ENCODE measurements at regions not wholly inside any gene's neighbourhood (a gene's known extent, or its start where the extent isn't known, plus 50 kb on each side); places are given as distances from the start of the nearest gene placed in this dataset.

- Histone ChIP-seq H3K9ac (ENCODE audit: low read length) (no peak overlapping the region), H3K36me3 (ENCODE audit: control insufficient read depth, insufficient read depth, low read length) (no peaks in the 10 kb centered on the region), H3K27me3 (ENCODE audit: control insufficient read depth, insufficient read depth, low read length) (no peaks in the 10 kb centered on the region), H3K4me3 (ENCODE audit: low read length) (no peak overlapping the region), H3K27ac (ENCODE audit: low read depth, low read length) (no peak overlapping the region), H3K4me1 (ENCODE audit: control insufficient read depth, insufficient read depth, low read length) (no peaks in the 10 kb centered on the region)
These were observed 498.6 kb upstream of the ZNF385D start for GRCh38 chr3:22249658-22250057.

GRCh38 chr3:22257252-22257651 is 506.2 kb upstream of the ZNF385D start:
- H3K4me3 ChIP-seq (ENCODE audit: low read length): no peak overlapping the region
- H3K4me1 ChIP-seq (ENCODE audit: control insufficient read depth, insufficient read depth, low read length): no peaks in the 10 kb centered on the region
- H3K36me3 ChIP-seq (ENCODE audit: control insufficient read depth, insufficient read depth, low read length): no peaks in the 10 kb centered on the region
- no peak overlapping the region for H3K9ac ChIP-seq (ENCODE audit: low read length)
- no peak overlapping the region for H3K27ac ChIP-seq (ENCODE audit: low read depth, low read length)
- no peaks in the 10 kb centered on the region for H3K27me3 ChIP-seq (ENCODE audit: control insufficient read depth, insufficient read depth, low read length)

- Histone ChIP-seq H3K4me3 (ENCODE audit: low read length) (no peak overlapping the region), H3K9ac (ENCODE audit: low read length) (no peak overlapping the region), H3K4me1 (ENCODE audit: control insufficient read depth, insufficient read depth, low read length) (no peaks in the 10 kb centered on the region), H3K27ac (ENCODE audit: low read depth, low read length) (no peak overlapping the region), H3K36me3 (ENCODE audit: control insufficient read depth, insufficient read depth, low read length) (no peaks in the 10 kb centered on the region), H3K27me3 (ENCODE audit: control insufficient read depth, insufficient read depth, low read length) (no peaks in the 10 kb centered on the region)
These were observed 511.4 kb upstream of the ZNF385D start for GRCh38 chr3:22262386-22262785.

GRCh38 chr3:22263042-22263441 is 512.0 kb upstream of the ZNF385D start:
- no peaks in the 10 kb centered on the region for H3K27me3 ChIP-seq (ENCODE audit: control insufficient read depth, insufficient read depth, low read length)
- H3K4me1 ChIP-seq (ENCODE audit: control insufficient read depth, insufficient read depth, low read length): no peaks in the 10 kb centered on the region
- no peak overlapping the region for H3K4me3 ChIP-seq (ENCODE audit: low read length)
- no peaks in the 10 kb centered on the region for H3K36me3 ChIP-seq (ENCODE audit: control insufficient read depth, insufficient read depth, low read length)
- H3K9ac ChIP-seq (ENCODE audit: low read length): no peak overlapping the region
- H3K27ac ChIP-seq (ENCODE audit: low read depth, low read length): no peak overlapping the region

GRCh38 chr3:22265403-22265802 is 514.4 kb upstream of the ZNF385D start:
- H3K27ac ChIP-seq (ENCODE audit: low read depth, low read length): no peak overlapping the region
- H3K4me1 ChIP-seq (ENCODE audit: control insufficient read depth, insufficient read depth, low read length): no peaks in the 10 kb centered on the region
- H3K4me3 ChIP-seq (ENCODE audit: low read length): no peak overlapping the region
- H3K9ac ChIP-seq (ENCODE audit: low read length): no peak overlapping the region
- no peaks in the 10 kb centered on the region for H3K36me3 ChIP-seq (ENCODE audit: control insufficient read depth, insufficient read depth, low read length)
- no peaks in the 10 kb centered on the region for H3K27me3 ChIP-seq (ENCODE audit: control insufficient read depth, insufficient read depth, low read length)

GRCh38 chr3:22269831-22270230 is 518.8 kb upstream of the ZNF385D start:
- no peaks in the 10 kb centered on the region for H3K36me3 ChIP-seq (ENCODE audit: control insufficient read depth, insufficient read depth, low read length)
- H3K9ac ChIP-seq (ENCODE audit: low read length): no peak overlapping the region
- no peak overlapping the region for H3K4me3 ChIP-seq (ENCODE audit: low read length)
- no peaks in the 10 kb centered on the region for H3K27me3 ChIP-seq (ENCODE audit: control insufficient read depth, insufficient read depth, low read length)
- H3K27ac ChIP-seq (ENCODE audit: low read depth, low read length): no peak overlapping the region
- no peaks in the 10 kb centered on the region for H3K4me1 ChIP-seq (ENCODE audit: control insufficient read depth, insufficient read depth, low read length)

GRCh38 chr3:22276351-22276750 is 525.3 kb upstream of the ZNF385D start:
- H3K9ac ChIP-seq (ENCODE audit: low read length): no peak overlapping the region
- H3K4me3 ChIP-seq (ENCODE audit: low read length): no peak overlapping the region
- no peaks in the 10 kb centered on the region for H3K4me1 ChIP-seq (ENCODE audit: control insufficient read depth, insufficient read depth, low read length)
- H3K36me3 ChIP-seq (ENCODE audit: control insufficient read depth, insufficient read depth, low read length): no peaks in the 10 kb centered on the region
- no peak overlapping the region for H3K27ac ChIP-seq (ENCODE audit: low read depth, low read length)
- H3K27me3 ChIP-seq (ENCODE audit: control insufficient read depth, insufficient read depth, low read length): no peaks in the 10 kb centered on the region

GRCh38 chr3:22284559-22284958 is 533.5 kb upstream of the ZNF385D start:
- H3K27ac ChIP-seq (ENCODE audit: low read depth, low read length): no peak overlapping the region

GRCh38 chr3:22288756-22289155 is 537.7 kb upstream of the ZNF385D start:
- Histone ChIP-seq H3K4me3 (ENCODE audit: low read length) (no peak overlapping the region), H3K27ac (ENCODE audit: low read depth, low read length) (no peak overlapping the region), H3K36me3 (ENCODE audit: control insufficient read depth, insufficient read depth, low read length) (no peaks in the 10 kb centered on the region), H3K4me1 (ENCODE audit: control insufficient read depth, insufficient read depth, low read length) (no peaks in the 10 kb centered on the region), H3K9ac (ENCODE audit: low read length) (no peak overlapping the region), H3K27me3 (ENCODE audit: control insufficient read depth, insufficient read depth, low read length) (no peaks in the 10 kb centered on the region)

More at GRCh38 chr3:22284559-22284958, 533.5 kb upstream of the ZNF385D start:
- Histone ChIP-seq H3K4me3 (ENCODE audit: low read length) (no peak overlapping the region), H3K27me3 (ENCODE audit: control insufficient read depth, insufficient read depth, low read length) (no peaks in the 10 kb centered on the region), H3K36me3 (ENCODE audit: control insufficient read depth, insufficient read depth, low read length) (no peaks in the 10 kb centered on the region), H3K4me1 (ENCODE audit: control insufficient read depth, insufficient read depth, low read length) (no peaks in the 10 kb centered on the region), H3K9ac (ENCODE audit: low read length) (no peak overlapping the region)

- no peak overlapping the region for H3K4me3 ChIP-seq (ENCODE audit: low read length)
- no peaks in the 10 kb centered on the region for H3K36me3 ChIP-seq (ENCODE audit: control insufficient read depth, insufficient read depth, low read length)
- no peak overlapping the region for H3K27ac ChIP-seq (ENCODE audit: low read depth, low read length)
- H3K9ac ChIP-seq (ENCODE audit: low read length): no peak overlapping the region
- H3K4me1 ChIP-seq (ENCODE audit: control insufficient read depth, insufficient read depth, low read length): no peaks in the 10 kb centered on the region
- no peaks in the 10 kb centered on the region for H3K27me3 ChIP-seq (ENCODE audit: control insufficient read depth, insufficient read depth, low read length)
These were observed 541.7 kb upstream of the ZNF385D start for GRCh38 chr3:22292681-22293080.

GRCh38 chr3:22296601-22297000 is 545.6 kb upstream of the ZNF385D start:
- Histone ChIP-seq H3K4me3 (ENCODE audit: low read length) (no peak overlapping the region), H3K27me3 (ENCODE audit: control insufficient read depth, insufficient read depth, low read length) (no peaks in the 10 kb centered on the region), H3K9ac (ENCODE audit: low read length) (no peak overlapping the region), H3K36me3 (ENCODE audit: control insufficient read depth, insufficient read depth, low read length) (no peaks in the 10 kb centered on the region), H3K4me1 (ENCODE audit: control insufficient read depth, insufficient read depth, low read length) (no peaks in the 10 kb centered on the region), H3K27ac (ENCODE audit: low read depth, low read length) (no peak overlapping the region)

- H3K27ac ChIP-seq (ENCODE audit: low read depth, low read length): no peak overlapping the region
- H3K4me1 ChIP-seq (ENCODE audit: control insufficient read depth, insufficient read depth, low read length): no peaks in the 10 kb centered on the region
- H3K27me3 ChIP-seq (ENCODE audit: control insufficient read depth, insufficient read depth, low read length): no peaks in the 10 kb centered on the region
- no peak overlapping the region for H3K4me3 ChIP-seq (ENCODE audit: low read length)
- no peaks in the 10 kb centered on the region for H3K36me3 ChIP-seq (ENCODE audit: control insufficient read depth, insufficient read depth, low read length)
- H3K9ac ChIP-seq (ENCODE audit: low read length): no peak overlapping the region
These were observed 546.4 kb upstream of the ZNF385D start for GRCh38 chr3:22297436-22297835.

- Histone ChIP-seq H3K36me3 (ENCODE audit: control insufficient read depth, insufficient read depth, low read length) (no peaks in the 10 kb centered on the region), H3K4me1 (ENCODE audit: control insufficient read depth, insufficient read depth, low read length) (no peaks in the 10 kb centered on the region), H3K27ac (ENCODE audit: low read depth, low read length) (no peak overlapping the region), H3K9ac (ENCODE audit: low read length) (no peak overlapping the region), H3K4me3 (ENCODE audit: low read length) (no peak overlapping the region), H3K27me3 (ENCODE audit: control insufficient read depth, insufficient read depth, low read length) (no peaks in the 10 kb centered on the region)
These were observed 555.4 kb upstream of the ZNF385D start for GRCh38 chr3:22306454-22306853.
